HG02943 (cell line): ENCODE measurements at regions not wholly inside any gene's neighbourhood (a gene's known extent, or its start where the extent isn't known, plus 50 kb on each side); places are given as distances from the start of the nearest gene placed in this dataset.
A peak's percentile ranks its signal among the peaks of the same experiment; 100 is the strongest.
"Not testable (repeated sequence)": the region's sequence is repeated elsewhere in the genome, so short reads cannot be mapped to it uniquely, and the experiment has no call there.

Source experiments
- ATAC-seq: cut with Tn5 transposase; IDR thresholded peaks from one replicate; pipeline ENCODE4 v1.9.1; 2021; ENCODE audit warnings: mild to moderate bottlenecking, low read depth, moderate library complexity; ENCODE audit not compliant: unreplicated experiment

DNA sequence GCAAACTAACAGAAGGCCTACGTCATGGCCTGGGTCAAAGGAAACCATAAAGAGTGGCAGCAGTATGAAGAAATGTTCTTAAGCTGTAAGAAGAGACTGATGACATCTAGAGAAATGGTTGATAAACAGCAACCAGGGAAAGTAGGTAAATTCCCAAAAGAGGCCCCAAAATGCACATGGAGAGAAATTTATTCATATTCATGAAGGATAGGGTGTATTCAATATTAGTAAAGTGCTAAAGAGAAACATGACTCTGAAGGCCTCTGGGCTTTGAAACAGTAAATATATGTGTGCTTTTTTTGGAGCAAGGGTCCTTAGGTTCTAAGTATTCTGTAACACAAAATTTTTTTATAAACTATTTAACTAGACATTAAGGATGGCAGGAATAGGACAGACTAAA is 149.7 kb upstream of the GRIA1 start:
- no peak for ATAC-seq

GRCh38 chr5:153342487-153342886 is 148.0 kb upstream of the GRIA1 start:
- no peak for ATAC-seq

DNA sequence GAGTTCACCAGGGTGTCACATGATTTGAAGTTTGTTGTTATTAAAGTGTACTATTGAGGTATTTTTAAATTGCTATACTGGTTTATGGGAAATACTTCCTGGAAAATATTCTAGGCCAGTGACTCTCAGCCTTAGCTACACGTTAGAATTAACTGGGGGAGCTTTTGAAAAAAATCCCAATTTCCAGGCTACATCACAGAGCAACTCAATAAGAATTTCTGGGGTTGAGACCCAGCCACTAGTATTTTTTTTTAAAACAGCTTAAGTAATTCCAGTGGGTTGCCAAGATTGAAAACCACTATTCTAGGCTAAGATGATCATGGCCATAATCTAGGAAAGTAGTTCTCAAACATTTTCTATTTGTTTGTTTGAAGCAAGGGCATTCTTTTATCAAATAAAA is 142.9 kb upstream of the GRIA1 start:
- no peak for ATAC-seq

DNA sequence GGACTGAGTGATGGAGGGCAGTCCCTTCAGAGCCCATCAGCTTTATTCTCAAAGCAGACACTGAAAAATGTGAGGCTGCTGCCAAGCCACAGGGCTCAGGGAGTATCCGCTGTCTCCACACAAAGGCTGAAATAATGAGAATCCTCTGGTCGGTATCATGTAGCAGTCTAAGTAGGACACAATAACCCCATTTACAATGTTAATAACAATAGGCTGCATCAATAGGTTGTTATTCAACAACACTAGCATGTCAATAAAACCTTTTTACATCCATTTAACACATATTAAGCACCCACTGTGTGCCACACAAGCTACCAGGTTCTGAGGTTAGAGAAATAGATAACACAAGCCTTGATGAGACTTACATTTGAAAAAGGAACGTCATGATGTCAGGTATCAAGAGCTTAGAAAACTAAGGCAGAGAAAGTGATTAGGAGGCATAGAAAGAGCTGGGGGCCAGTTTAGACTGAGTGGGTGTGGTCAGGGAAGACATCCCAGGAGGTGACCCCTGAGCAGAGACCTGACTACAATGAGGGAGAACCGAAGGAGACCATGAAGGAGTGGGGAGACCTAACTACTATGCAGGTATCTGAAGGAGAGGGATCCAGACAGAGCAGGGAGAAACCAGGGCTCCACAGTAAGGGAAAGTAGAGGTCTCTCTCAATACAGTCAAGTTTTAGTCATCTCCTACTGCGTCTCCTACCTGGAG is 140.1 kb upstream of the GRIA1 start:
- no peak for ATAC-seq

GRCh38 chr5:153352685-153353219 is 137.7 kb upstream of the GRIA1 start:
- peak; percentile 78 for ATAC-seq

DNA sequence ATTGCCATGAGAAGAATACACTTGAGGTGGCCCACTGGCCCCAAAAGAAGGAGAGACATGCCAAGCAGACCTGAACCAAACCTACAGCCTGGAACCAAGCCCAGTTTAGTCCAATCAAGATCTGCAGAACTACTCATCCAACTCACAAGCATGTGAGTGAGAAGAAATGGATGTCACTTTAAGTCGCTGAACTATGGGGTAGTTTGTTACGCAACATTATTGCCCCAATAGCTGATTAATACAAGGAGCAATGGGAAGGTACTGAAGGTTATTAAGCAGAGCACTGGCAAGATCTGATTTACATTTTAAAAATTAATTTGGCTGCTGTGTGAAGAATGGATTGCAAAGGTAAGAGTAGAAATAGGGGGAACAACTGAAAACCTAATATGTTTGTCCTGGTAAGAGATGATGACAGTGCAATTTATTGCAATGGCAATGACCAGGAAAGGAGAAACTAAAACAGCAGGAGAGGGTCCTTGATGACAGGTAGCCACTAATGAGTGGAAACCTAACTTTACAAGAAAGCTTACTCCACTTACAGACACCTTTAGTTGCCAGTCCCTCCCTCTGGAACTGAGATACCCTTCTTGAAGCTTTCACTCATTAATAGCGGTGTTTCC is 132.9 kb upstream of the GRIA1 start:
- ATAC-seq = no peak

DNA sequence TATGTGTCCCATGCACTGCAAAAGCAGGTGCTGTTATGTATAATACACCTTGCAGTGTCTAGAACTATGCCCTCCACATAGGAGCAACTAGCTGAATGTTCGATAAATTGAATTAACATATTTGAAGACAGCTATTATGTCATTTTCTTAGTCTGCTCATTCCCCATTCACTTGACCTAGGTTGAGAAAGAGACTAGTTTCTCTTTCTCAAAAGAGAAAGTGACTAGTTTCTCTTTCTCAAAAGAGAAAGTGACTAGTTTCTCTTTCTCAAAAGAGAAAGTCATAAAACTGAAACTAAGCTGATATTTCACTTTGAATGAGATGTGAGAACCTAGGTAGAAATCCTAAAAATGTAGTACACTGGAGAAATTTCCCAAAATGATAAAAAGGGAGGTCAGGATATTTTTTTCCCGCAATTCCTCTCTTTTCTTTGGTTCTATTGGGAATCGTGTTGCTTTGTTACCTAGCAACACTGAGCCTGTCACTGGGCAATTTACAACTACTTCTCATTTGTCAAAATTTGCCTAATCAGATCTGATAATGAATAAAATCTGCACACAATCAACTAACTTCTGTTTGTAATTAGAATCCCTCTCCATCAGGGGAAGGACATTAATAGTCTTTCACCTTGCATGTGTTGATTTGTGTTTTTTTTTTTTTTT is 132.0 kb upstream of the GRIA1 start:
- peak; percentile 85 for ATAC-seq

DNA sequence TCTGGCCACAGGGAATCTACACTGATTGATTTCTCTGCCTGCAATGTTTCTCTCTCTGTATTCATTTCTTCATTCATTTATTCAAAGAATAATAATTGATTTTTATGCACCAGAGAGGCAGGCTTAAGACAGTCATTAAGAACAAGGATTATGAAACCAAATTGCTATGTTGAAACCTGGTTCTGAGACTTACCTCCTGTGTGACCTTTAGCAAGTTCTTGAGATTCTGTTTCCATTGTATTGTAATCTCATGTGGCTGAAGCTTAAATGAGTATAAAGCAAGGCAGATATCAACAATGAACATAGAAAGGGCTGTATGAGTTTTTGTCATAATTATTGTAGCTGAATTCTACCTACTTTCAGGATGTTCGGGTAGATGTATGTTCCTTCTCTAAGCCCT is 129.6 kb upstream of the GRIA1 start:
- ATAC-seq = no peak

GRCh38 chr5:153361735-153362409 is 128.6 kb upstream of the GRIA1 start:
- ATAC-seq = no peak

DNA sequence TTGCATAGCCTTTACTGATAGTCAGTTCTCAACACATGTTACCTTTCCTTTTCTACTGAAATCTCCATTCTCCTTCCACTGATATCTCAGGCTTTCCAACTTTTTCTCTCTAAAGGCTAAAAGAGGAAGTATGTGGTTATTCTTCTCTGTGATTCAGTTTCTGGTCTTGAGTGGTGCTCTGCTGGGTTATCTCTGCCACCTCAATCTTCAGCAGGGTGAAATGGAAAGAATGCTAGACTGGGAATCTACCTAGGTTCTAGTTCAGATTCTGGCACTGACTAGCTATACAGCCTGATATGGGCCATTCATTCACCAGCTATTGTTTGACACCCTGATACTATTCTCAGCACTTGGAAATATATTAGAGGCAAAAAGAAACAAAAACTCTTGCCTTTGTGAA is 124.9 kb upstream of the GRIA1 start:
- ATAC-seq = no peak

- ATAC-seq = no peak
These were observed 123.0 kb upstream of the GRIA1 start for GRCh38 chr5:153367466-153367865.

GRCh38 chr5:153372425-153373129 is 117.9 kb upstream of the GRIA1 start:
- ATAC-seq = no peak

DNA sequence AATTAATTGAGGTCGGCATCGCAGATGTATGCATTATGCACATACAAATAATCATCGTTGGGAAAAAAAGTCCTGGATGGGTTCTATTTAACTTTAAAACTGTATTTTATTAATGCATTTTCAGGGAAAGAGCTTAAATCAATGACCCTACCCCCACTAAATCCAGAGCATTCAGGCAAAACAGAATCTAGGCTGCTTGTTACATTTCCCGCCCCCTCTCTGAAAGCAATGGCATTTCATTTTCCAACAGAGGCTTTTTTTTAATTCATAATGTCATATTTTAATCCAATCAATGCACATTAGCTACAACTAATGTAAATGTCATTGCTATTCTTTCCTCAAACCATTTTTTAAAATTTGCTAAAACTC is 117.4 kb upstream of the GRIA1 start:
- no peak for ATAC-seq

- not testable (repeated sequence) for ATAC-seq
These were observed 108.8 kb upstream of the GRIA1 start for GRCh38 chr5:153381630-153382029.

- no peak for ATAC-seq
These were observed 99.9 kb upstream of the GRIA1 start for GRCh38 chr5:153390569-153390968.

GRCh38 chr5:153399595-153399994 is 90.9 kb upstream of the GRIA1 start:
- ATAC-seq = no peak

DNA sequence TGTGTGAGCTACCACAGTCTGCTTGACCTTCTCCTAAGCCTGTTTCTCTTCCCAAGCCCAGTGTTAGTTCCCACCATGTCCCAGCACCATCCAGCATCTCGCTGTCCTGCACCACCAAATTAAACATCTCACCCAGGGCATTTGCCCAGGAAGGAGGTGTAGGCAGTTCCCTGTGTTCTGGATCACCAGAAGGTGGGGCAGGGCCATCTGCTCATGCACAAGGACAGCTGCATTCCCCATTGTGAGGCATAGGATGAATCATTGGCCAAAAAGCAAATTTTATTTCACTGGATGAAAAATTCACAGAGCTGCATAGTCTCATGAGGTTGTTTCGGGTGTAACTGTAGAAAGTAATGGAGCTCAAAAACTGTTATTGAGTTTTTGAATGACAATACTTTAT is 89.5 kb upstream of the GRIA1 start:
- no peak for ATAC-seq

- no peak for ATAC-seq
These were observed 87.9 kb upstream of the GRIA1 start for GRCh38 chr5:153402550-153402949.

- ATAC-seq = no peak
These were observed 87.0 kb upstream of the GRIA1 start for GRCh38 chr5:153403470-153403869.

- ATAC-seq = no peak
These were observed 85.7 kb upstream of the GRIA1 start for GRCh38 chr5:153404747-153405146.

GRCh38 chr5:153421676-153422075 is 68.8 kb upstream of the GRIA1 start:
- ATAC-seq = no peak
